Stomach (tissue), 8 donors: ENCODE measurements at regions not wholly inside any gene's neighbourhood (a gene's known extent, or its start where the extent isn't known, plus 50 kb on each side); places are given as distances from the start of the nearest gene placed in this dataset.

Source experiments
- DNase-seq, 2 donors: peaks; one replicate each; pipeline versions ENCODE4 v3.0.0 to v3.0.0-alpha.2; 2013 to 2019
- H3K27ac ChIP-seq, 5 donors: fragments of 200-600 bp in 4 of 5; sonication (generic) in 4 of 5; one replicate each; pipeline ENCODE4 v1.5.1; 2013 to 2019; ENCODE audit warnings: mild to moderate bottlenecking in 1 of 5, moderate library complexity in 1 of 5
- H3K27me3 ChIP-seq, 3 donors: fragments of 200-600 bp; sonication (generic); one replicate each; pipeline ENCODE4 v1.5.1; 2017 to 2019; ENCODE audit warnings: mixed run types in 1 of 3
- H3K36me3 ChIP-seq, 4 donors: fragments of 200-600 bp; sonication (generic); 1 replicate in 3 of 4; 2 replicates in 1 of 4; pipeline ENCODE4 v1.5.1; 2016 to 2019
- H3K4me1 ChIP-seq, 4 donors: fragments of 200-600 bp; sonication (generic); one replicate each; pipeline ENCODE4 v1.5.1; 2016 to 2019
- H3K4me3 ChIP-seq, 4 donors: fragments of 200-600 bp; sonication (generic) in 3 of 4; one replicate each; pipeline ENCODE4 v1.5.1; 2016 to 2019; ENCODE audit warnings: mild to moderate bottlenecking in 1 of 4
- H3K9me3 ChIP-seq, 4 donors: fragments of 200-600 bp; sonication (generic); one replicate each; pipeline ENCODE4 v1.5.1; 2016 to 2019
- EP300 ChIP-seq: sonication (generic); formaldehyde crosslinking; IDR thresholded peaks from one replicate; pipeline ENCODE4 v1.6.1; 2017; ENCODE audit warnings: antibody characterized with exemption
- POLR2A ChIP-seq, 4 donors: fragments of 450-650 bp; IDR thresholded peaks; one replicate each; pipeline ENCODE4 v1.6.1; 2016; ENCODE audit warnings: antibody characterized with exemption in 4 of 4, control low read depth in 2 of 4, mild to moderate bottlenecking in 1 of 4, moderate library complexity in 1 of 4
- POLR2AphosphoS5 ChIP-seq, 3 donors: sonication (generic); formaldehyde crosslinking; IDR thresholded peaks; one replicate each; pipeline ENCODE4 v1.6.1; 2016; ENCODE audit warnings: antibody characterized with exemption in 3 of 3
- WGBS, 5 donors: extraction: QIAGEN DNeasy Blood & Tissue Kit in 3 of 5; methylation state at CpG; one replicate each; pipeline versions ENCODE4 v1.1.5 to v1.1.7; 2013 to 2018; 5-methylcytosine and 5-hydroxymethylcytosine counted together
- intact Hi-C: fragments of 100-400 bp; cut with DNase I; formaldehyde crosslinking; loops from one replicate; pipeline ENCODE4 v1.15.1; 2023; ENCODE audit warnings: low total_unique reads
- TF ChIP-seq, protein P1 (sequence below), 7 experiments: fragments of 450-650 bp in 4 of 7; fragments of 200-600 bp in 3 of 7; sonication (generic) in 3 of 7; IDR thresholded peaks; one replicate each; pipeline ENCODE4 v1.5.1; 2016 to 2019; ENCODE audit warnings: antibody characterized with exemption in 7 of 7, control low read depth in 2 of 7, mild to moderate bottlenecking in 1 of 7
- donor health status: healthy with polysubstance abuse.
- donor health status: Bipolar disorder and iron deficiency.
- donor health status: healthy.

DNA sequence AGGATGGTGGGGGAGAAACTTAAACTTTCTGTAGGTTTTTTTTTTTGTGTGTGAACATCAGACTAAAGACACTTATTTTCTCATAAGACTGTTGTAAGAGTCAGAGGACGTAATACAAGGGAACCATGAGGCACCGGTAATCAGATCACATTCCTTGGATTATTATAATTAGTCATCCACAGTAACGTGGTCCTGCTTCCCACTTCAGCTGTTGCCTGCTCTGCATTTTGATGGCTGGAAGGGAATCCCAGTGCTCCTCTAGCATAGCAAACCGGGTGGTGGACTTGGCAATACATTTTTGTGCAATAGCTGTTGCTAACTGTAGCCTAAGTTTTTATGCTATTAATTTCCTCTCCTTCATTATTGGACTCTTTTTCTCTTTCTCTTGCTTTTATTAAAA, 294.8 kb downstream of the NR2F2 start:
- no peaks in the 10 kb centered on the region for H3K36me3 ChIP-seq

DNA sequence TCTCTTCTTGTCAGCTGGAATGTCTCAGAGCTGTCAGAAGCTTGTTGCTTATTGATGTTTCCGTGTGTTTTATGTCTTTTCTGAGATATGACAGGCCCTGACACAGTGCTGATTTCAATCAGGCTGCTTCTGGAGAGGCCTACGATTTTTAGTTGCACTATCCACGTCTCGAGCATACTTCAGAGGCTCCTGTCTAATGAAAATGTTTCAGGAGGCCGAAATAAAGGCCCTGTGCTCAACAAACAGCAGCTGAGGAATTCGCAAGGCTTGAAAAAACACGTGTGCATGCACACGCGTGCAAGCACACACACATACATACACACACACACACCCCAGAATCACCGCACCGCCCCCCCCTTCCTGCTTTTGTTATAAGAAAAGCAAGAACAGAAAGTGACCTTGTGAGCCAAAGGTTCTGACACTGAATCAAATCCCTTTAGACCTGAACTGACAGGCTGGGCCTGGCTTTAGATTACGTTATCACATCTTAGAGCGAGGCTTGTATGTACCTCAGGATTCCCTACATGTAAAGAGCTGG, 296.6 kb downstream of the NR2F2 start:
- no peak overlapping the region for H3K4me3 ChIP-seq
- WGBS, 5 donors: 60 to 66% (median 64%) methylated on average over 13 of the region's 13 CpGs
- no peaks in the 10 kb centered on the region for H3K9me3 ChIP-seq
- H3K27ac ChIP-seq: peak overlapping the region in 1 of 5 donors; percentile 46
- H3K27me3 ChIP-seq: no peaks in the 10 kb centered on the region
- intact Hi-C loops: no loop called here
- DNase-seq: peak in 1 of 2 donors; percentile 44
- peaks cover 0 to 25% (median 5%) of the 10 kb centered on the region in 4 donors for H3K4me1 ChIP-seq
- TF ChIP-seq, protein P1, sequence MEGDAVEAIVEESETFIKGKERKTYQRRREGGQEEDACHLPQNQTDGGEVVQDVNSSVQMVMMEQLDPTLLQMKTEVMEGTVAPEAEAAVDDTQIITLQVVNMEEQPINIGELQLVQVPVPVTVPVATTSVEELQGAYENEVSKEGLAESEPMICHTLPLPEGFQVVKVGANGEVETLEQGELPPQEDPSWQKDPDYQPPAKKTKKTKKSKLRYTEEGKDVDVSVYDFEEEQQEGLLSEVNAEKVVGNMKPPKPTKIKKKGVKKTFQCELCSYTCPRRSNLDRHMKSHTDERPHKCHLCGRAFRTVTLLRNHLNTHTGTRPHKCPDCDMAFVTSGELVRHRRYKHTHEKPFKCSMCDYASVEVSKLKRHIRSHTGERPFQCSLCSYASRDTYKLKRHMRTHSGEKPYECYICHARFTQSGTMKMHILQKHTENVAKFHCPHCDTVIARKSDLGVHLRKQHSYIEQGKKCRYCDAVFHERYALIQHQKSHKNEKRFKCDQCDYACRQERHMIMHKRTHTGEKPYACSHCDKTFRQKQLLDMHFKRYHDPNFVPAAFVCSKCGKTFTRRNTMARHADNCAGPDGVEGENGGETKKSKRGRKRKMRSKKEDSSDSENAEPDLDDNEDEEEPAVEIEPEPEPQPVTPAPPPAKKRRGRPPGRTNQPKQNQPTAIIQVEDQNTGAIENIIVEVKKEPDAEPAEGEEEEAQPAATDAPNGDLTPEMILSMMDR (IDR thresholded peaks at IDR 0.05): no peak
- no peaks in the 10 kb centered on the region for H3K36me3 ChIP-seq

More for the DNA sequence above, 294.8 kb downstream of the NR2F2 start:
- DNase-seq: no peak
- H3K4me1 ChIP-seq: peaks cover 0 to 25% (median 5%) of the 10 kb centered on the region in 4 donors
- no peaks in the 10 kb centered on the region for H3K27me3 ChIP-seq
- H3K9me3 ChIP-seq: no peaks in the 10 kb centered on the region
- H3K4me3 ChIP-seq: no peak overlapping the region
- TF ChIP-seq POLR2A (IDR thresholded peaks at IDR 0.05) (no peak), POLR2AphosphoS5 (IDR thresholded peaks at IDR 0.05) (no peak), EP300 (no peak)
- TF ChIP-seq, protein P1 (IDR thresholded peaks at IDR 0.05): no peak
- intact Hi-C loops: no loop called here
- H3K27ac ChIP-seq: no peak overlapping the region
- WGBS, 5 donors: 70 to 86% (median 78%) methylated on average over 4 of the region's 4 CpGs

DNA sequence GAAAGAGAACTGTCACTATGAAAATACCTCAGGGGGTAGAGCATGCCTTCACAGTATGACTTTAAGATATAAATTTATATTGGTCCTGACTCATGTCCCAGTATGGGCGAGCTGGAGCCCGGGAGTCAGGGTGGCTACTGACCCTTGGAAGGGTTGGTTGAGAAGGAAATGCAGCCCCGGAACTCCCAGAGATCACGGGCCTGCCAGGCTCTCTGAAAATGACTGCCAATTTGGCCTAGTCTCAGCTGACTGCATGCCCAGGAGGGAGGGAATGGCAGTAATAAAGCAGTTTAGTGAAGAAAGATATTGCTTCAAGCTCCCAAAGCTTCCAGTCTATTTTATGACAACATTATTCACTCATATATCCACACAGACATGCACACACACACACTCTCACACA, 299.0 kb downstream of the NR2F2 start:
- Histone ChIP-seq H3K9me3 (no peaks in the 10 kb centered on the region), H3K36me3 (no peaks in the 10 kb centered on the region), H3K27me3 (no peaks in the 10 kb centered on the region), H3K27ac (no peak overlapping the region), H3K4me1 (peaks cover 0 to 25% (median 5%) of the 10 kb centered on the region in 4 donors), H3K4me3 (no peak overlapping the region)
- intact Hi-C loops: no loop called here
- DNase-seq: peak; percentile 25 to 60
- 20 to 38% (median 31%) methylated on average over 4 of the region's 4 CpGs for WGBS, 5 donors
- TF ChIP-seq EP300: no peak
- TF ChIP-seq POLR2AphosphoS5 (IDR thresholded peaks at IDR 0.05): no peak
- no peak for TF ChIP-seq POLR2A (IDR thresholded peaks at IDR 0.05)
- TF ChIP-seq, protein P1 (IDR thresholded peaks at IDR 0.05): no peak

DNA sequence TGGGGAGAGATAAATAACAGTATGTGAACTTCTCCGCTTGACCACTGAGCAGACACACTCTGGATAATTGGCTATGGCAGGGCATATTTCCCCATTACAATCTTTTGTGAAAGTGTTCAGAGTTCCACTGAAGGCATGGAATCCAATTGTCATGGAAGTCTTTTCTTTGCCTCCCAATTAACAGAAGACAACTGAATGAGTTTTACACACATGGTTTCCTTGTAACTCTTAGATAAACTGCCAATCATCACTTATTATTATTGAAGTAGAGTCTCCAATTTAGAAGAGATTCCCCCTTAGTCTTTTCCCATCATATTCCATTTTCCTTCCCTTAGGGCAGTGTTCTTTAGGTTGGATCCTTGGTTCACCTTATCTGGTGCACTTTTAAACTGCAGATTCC, 308.3 kb downstream of the NR2F2 start:
- no peak for TF ChIP-seq POLR2A (IDR thresholded peaks at IDR 0.05)
- TF ChIP-seq, protein P1 (IDR thresholded peaks at IDR 0.05): no peak
- TF ChIP-seq POLR2AphosphoS5 (IDR thresholded peaks at IDR 0.05): no peak
- TF ChIP-seq EP300: no peak
- no peak overlapping the region for H3K27ac ChIP-seq
- 82 to 100% (median 95%) methylated on average over 1 of the region's 1 CpG for WGBS, 5 donors

More for the DNA sequence above, 308.3 kb downstream of the NR2F2 start:
- Histone ChIP-seq H3K36me3 (no peaks in the 10 kb centered on the region), H3K27me3 (no peaks in the 10 kb centered on the region), H3K9me3 (peaks cover 0 to 10% (median 0%) of the 10 kb centered on the region in 4 donors), H3K4me1 (no peaks in the 10 kb centered on the region), H3K4me3 (no peak overlapping the region)
- DNase-seq: no peak
- intact Hi-C loops: no loop called here
